OCI-LY1 (cell line): ENCODE measurements at regions not wholly inside any gene's neighbourhood (a gene's known extent, or its start where the extent isn't known, plus 50 kb on each side); places are given as distances from the start of the nearest gene placed in this dataset.
A peak's percentile ranks its signal among the peaks of the same experiment; 100 is the strongest.

ENCODE experiments used
- H2AFZ ChIP-seq: fragments of 200-600 bp; sonication (generic), shearing (Covaris generic); 2 replicates; pipeline ENCODE4 v1.6.0; 2014; ENCODE audit warnings: antibody characterized with exemption, mild to moderate bottlenecking, low read length
- H3F3A ChIP-seq: fragments of 200-600 bp; sonication (generic), shearing (Covaris generic); 2 replicates; pipeline ENCODE4 v1.6.0; 2014; ENCODE audit warnings: mild to moderate bottlenecking, antibody characterized with exemption, low read length, moderate library complexity; ENCODE audit not compliant: insufficient read depth
- H3K27ac ChIP-seq: fragments of 200-600 bp; sonication (generic); 2 replicates; pipeline ENCODE4 v1.5.1; 2014; ENCODE audit warnings: low read length, mixed run types, mild to moderate bottlenecking, low read depth; ENCODE audit not compliant: poor library complexity, severe bottlenecking
- H3K27me3 ChIP-seq: fragments of 200-600 bp; sonication (generic); 2 replicates; pipeline ENCODE4 v1.6.0; 2014; ENCODE audit warnings: antibody characterized with exemption, mild to moderate bottlenecking, low read length, moderate library complexity; ENCODE audit not compliant: insufficient read depth
- H3K36me3 ChIP-seq: fragments of 200-600 bp; sonication (generic); 2 replicates; pipeline ENCODE4 v1.6.1; 2014; ENCODE audit warnings: mild to moderate bottlenecking, antibody characterized with exemption, low read length, moderate library complexity, mixed read lengths; ENCODE audit not compliant: insufficient read depth
- H3K4me1 ChIP-seq: fragments of 200-600 bp; sonication (generic); 2 replicates; pipeline ENCODE4 v1.5.1; 2014; ENCODE audit warnings: mild to moderate bottlenecking, low read length, moderate library complexity; ENCODE audit not compliant: insufficient read depth, severe bottlenecking
- H3K4me2 ChIP-seq: fragments of 200-600 bp; sonication (generic), shearing (Covaris generic); 2 replicates; pipeline ENCODE4 v1.6.1; 2014; ENCODE audit warnings: low read length
- H3K4me3 ChIP-seq: fragments of 200-600 bp; sonication (generic); 2 replicates; pipeline ENCODE4 v1.5.1; 2014; ENCODE audit warnings: low read length, low read depth, mild to moderate bottlenecking, mixed read lengths; ENCODE audit not compliant: poor library complexity, severe bottlenecking
- H3K79me2 ChIP-seq: fragments of 200-600 bp; shearing (Covaris generic); 2 replicates; pipeline ENCODE4 v1.6.1; 2016; ENCODE audit warnings: mixed run types, low read length, mixed read lengths; ENCODE audit not compliant: insufficient read depth
- H3K9ac ChIP-seq: fragments of 200-600 bp; sonication (generic), shearing (Covaris generic); 2 replicates; pipeline ENCODE4 v1.6.1; 2014; ENCODE audit warnings: mild to moderate bottlenecking, low read length, mixed read lengths
- H3K9me2 ChIP-seq: fragments of 200-600 bp; sonication (generic), shearing (Covaris generic); 2 replicates; pipeline ENCODE4 v1.6.1; 2014; ENCODE audit warnings: low read depth, mild to moderate bottlenecking, low read length, mixed read lengths
- H3K9me3 ChIP-seq: fragments of 200-600 bp; shearing (Covaris generic); 2 replicates; pipeline ENCODE4 v1.6.1; 2014; ENCODE audit warnings: low read length, mixed read lengths
- H4K20me1 ChIP-seq: fragments of 200-600 bp; sonication (generic), shearing (Covaris generic); 2 replicates; pipeline ENCODE4 v1.6.0; 2016; ENCODE audit warnings: mild to moderate bottlenecking, low read length; ENCODE audit not compliant: insufficient read depth
- CTCF ChIP-seq: fragments of 200-600 bp; sonication (generic), shearing (Covaris generic); IDR thresholded peaks from 2 replicates; pipeline ENCODE4 v1.5.1; 2017; ENCODE audit warnings: mild to moderate bottlenecking, antibody characterized with exemption, low read length, moderate library complexity, mixed read lengths
- EZH2 ChIP-seq: fragments of 200-600 bp; sonication (generic), shearing (Covaris generic); IDR thresholded peaks from 2 replicates; pipeline ENCODE4 v1.8.0; 2017; ENCODE audit warnings: borderline replicate concordance, mixed run types, mild to moderate bottlenecking, antibody characterized with exemption, low read length, moderate library complexity, mixed read lengths

- TF ChIP-seq EZH2: no peak
- TF ChIP-seq CTCF: no peak
- no peaks in the 10 kb centered on the region for H3K4me1 ChIP-seq
- H3K9me2 ChIP-seq: no peaks in the 10 kb centered on the region
- no peaks in the 10 kb centered on the region for H3K36me3 ChIP-seq
- no peaks in the 10 kb centered on the region for H3K27me3 ChIP-seq
- no peak overlapping the region for H3K27ac ChIP-seq
- no peaks in the 10 kb centered on the region for H3F3A ChIP-seq
- no peak overlapping the region for H2AFZ ChIP-seq
- no peak overlapping the region for H3K4me2 ChIP-seq
- no peak overlapping the region for H3K9ac ChIP-seq
- H3K9me3 ChIP-seq: peaks cover 9% of the 10 kb centered on the region
- no peak overlapping the region for H3K4me3 ChIP-seq
- H3K79me2 ChIP-seq: no peaks in the 10 kb centered on the region
- no peaks in the 10 kb centered on the region for H4K20me1 ChIP-seq
Observed at GRCh38 chr3:104281713-104282112, 1085.0 kb upstream of the ALCAM start.

GRCh38 chr3:104286645-104287044 lies 1080.1 kb upstream of the ALCAM start:
- Histone ChIP-seq H3K9me3 (peaks cover 2% of the 10 kb centered on the region; the same call in 1 of the 2 replicates), H3K4me3 (no peak overlapping the region), H3K36me3 (no peaks in the 10 kb centered on the region), H3K27ac (no peak overlapping the region), H4K20me1 (no peaks in the 10 kb centered on the region), H2AFZ (no peak overlapping the region), H3K9me2 (no peaks in the 10 kb centered on the region), H3K9ac (no peak overlapping the region), H3F3A (no peaks in the 10 kb centered on the region), H3K4me2 (no peak overlapping the region), H3K79me2 (no peaks in the 10 kb centered on the region), H3K4me1 (peaks cover 10% of the 10 kb centered on the region), H3K27me3 (no peaks in the 10 kb centered on the region)
- TF ChIP-seq EZH2 (no peak), CTCF (no peak)

- Histone ChIP-seq H3K27ac (peak overlapping the region; percentile 62), H3K4me2 (peak overlapping the region; percentile 76), H3K9me2 (no peaks in the 10 kb centered on the region), H2AFZ (peak overlapping the region; percentile 61), H3K27me3 (no peaks in the 10 kb centered on the region), H3K9me3 (no peaks in the 10 kb centered on the region; the same call in 1 of the 2 replicates), H3K4me3 (peak overlapping the region; percentile 43), H3K79me2 (no peaks in the 10 kb centered on the region), H3K4me1 (peaks cover 22% of the 10 kb centered on the region), H3K9ac (peak overlapping the region; percentile 33), H4K20me1 (no peaks in the 10 kb centered on the region), H3K36me3 (no peaks in the 10 kb centered on the region), H3F3A (no peaks in the 10 kb centered on the region)
- TF ChIP-seq CTCF (no peak), EZH2 (no peak)
Observed at GRCh38 chr3:104291437-104291851, 1075.3 kb upstream of the ALCAM start.
